K562 (cell line): ENCODE measurements at regions not wholly inside any gene's neighbourhood (a gene's known extent, or its start where the extent isn't known, plus 50 kb on each side); places are given as distances from the start of the nearest gene placed in this dataset.

Source experiments
- HMG20A ChIP-seq: fragments of 450-650 bp; formaldehyde crosslinking; conservative IDR thresholded peaks from 2 replicates; pipeline ENCODE4 v1.4.0; 2020; ENCODE audit warnings: mild to moderate bottlenecking, mixed read lengths
- KLF10 ChIP-seq: fragments of 250-450 bp; sonication (Bioruptor Pico); IDR thresholded peaks from 2 replicates; pipeline ENCODE4 v1.6.1; 2021; ENCODE audit warnings: matching md5 sums
- KLF13 ChIP-seq: fragments of 450-650 bp; IDR thresholded peaks from 2 replicates; pipeline ENCODE4 v1.6.1; 2016; ENCODE audit warnings: missing genetic modification characterization, low read depth, mild to moderate bottlenecking, missing compliant biosample characterization, moderate library complexity, borderline replicate concordance
- STAT6 ChIP-seq: sonication (generic); formaldehyde crosslinking; IDR thresholded peaks from 2 replicates; pipeline ENCODE4 v1.8.1; 2023; ENCODE audit warnings: mild to moderate bottlenecking, missing genetic modification reagents
- ZBTB11 ChIP-seq, 3 experiments: fragments of 200-800 bp in 1 of 3; fragments of 250-450 bp in 1 of 3; fragments of 450-650 bp in 1 of 3; sonication (Bioruptor Pico) in 1 of 3; sonication (Bioruptor generic) in 1 of 3; formaldehyde crosslinking in 1 of 3; IDR thresholded peaks; 2 replicates each; pipeline versions ENCODE4 v1.6.1 to v1.8.0; 2016 to 2022; ENCODE audit warnings: mild to moderate bottlenecking in 2 of 3, missing genetic modification characterization in 2 of 3, missing compliant biosample characterization in 1 of 3, moderate library complexity in 1 of 3
- ZKSCAN3 ChIP-seq: fragments of 250-450 bp; sonication (Bioruptor Pico); IDR thresholded peaks from 2 replicates; pipeline ENCODE4 v1.4.0; 2020
- TF ChIP-seq, protein P1 (sequence below): fragments of 200-800 bp; sonication (Bioruptor generic); IDR thresholded peaks from 2 replicates; pipeline ENCODE4 v1.6.1; 2017; ENCODE audit warnings: missing genetic modification characterization, missing compliant biosample characterization

DNA sequence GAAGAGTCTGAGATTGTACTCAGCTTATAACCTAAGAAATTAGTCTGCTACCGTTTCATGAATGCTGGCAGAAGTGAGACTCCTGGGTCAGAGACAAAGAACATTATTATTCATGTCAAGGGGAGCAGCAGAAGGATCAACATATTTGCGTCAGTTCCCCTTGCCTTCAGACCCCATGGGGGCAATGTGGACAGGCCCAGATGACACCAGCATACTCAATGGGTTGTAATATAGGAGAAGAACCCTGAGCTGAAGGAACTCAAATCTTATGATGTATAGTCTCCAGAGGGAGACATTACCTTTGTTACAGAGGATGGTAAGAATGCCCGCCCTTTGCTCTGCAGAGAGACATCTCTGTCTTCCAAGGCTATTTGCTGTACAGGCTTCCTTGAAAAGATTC is 384.4 kb downstream of the EPM2A start (continued):
- TF ChIP-seq ZBTB11 (CRISPR knock-in tag; IDR thresholded peaks at IDR 0.05) (no peak), HMG20A (CRISPR knock-in tag) (no peak), STAT6 (CRISPR knock-in tag) (no peak), KLF13 (tag) (no peak), ZKSCAN3 (CRISPR knock-in tag) (no peak), KLF10 (CRISPR knock-in tag) (no peak)
- TF ChIP-seq, protein P1, sequence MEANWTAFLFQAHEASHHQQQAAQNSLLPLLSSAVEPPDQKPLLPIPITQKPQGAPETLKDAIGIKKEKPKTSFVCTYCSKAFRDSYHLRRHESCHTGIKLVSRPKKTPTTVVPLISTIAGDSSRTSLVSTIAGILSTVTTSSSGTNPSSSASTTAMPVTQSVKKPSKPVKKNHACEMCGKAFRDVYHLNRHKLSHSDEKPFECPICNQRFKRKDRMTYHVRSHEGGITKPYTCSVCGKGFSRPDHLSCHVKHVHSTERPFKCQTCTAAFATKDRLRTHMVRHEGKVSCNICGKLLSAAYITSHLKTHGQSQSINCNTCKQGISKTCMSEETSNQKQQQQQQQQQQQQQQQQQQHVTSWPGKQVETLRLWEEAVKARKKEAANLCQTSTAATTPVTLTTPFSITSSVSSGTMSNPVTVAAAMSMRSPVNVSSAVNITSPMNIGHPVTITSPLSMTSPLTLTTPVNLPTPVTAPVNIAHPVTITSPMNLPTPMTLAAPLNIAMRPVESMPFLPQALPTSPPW (CRISPR knock-in tag): no peak
